Uterus (tissue), 3 donors: ENCODE measurements at regions not wholly inside any gene's neighbourhood (a gene's known extent, or its start where the extent isn't known, plus 50 kb on each side); places are given as distances from the start of the nearest gene placed in this dataset.

Experiments used
- DNase-seq, 2 donors: peaks; one replicate each; pipeline ENCODE4 v3.0.0-alpha.2; 2019 to 2020
- H3K27ac ChIP-seq, 2 donors: fragments of 200-600 bp; sonication (generic); 1 replicate in 1 of 2; 2 replicates in 1 of 2; pipeline ENCODE4 v1.5.1; 2016 to 2018
- H3K27me3 ChIP-seq, 2 donors: fragments of 200-600 bp; sonication (generic); one replicate each; pipeline ENCODE4 v1.5.1; 2018 to 2019; ENCODE audit warnings: control low read depth in 1 of 2
- H3K36me3 ChIP-seq, 2 donors: fragments of 200-600 bp; sonication (generic); one replicate each; pipeline ENCODE4 v1.5.1; 2019; ENCODE audit warnings: control low read depth in 1 of 2
- H3K4me1 ChIP-seq, 2 donors: fragments of 200-600 bp; sonication (generic); one replicate each; pipeline ENCODE4 v1.5.1; 2018 to 2019; ENCODE audit warnings: control low read depth in 1 of 2
- H3K4me3 ChIP-seq, 2 donors: fragments of 200-600 bp; sonication (generic); 1 replicate in 1 of 2; 2 replicates in 1 of 2; pipeline ENCODE4 v1.5.1; 2018 to 2019; ENCODE audit warnings: mild to moderate bottlenecking in 1 of 2
- H3K9me3 ChIP-seq, 2 donors: fragments of 200-600 bp; sonication (generic); one replicate each; pipeline ENCODE4 v1.5.1; 2019; ENCODE audit warnings: control low read depth in 1 of 2
- POLR2A ChIP-seq, 2 donors: fragments of 450-650 bp; IDR thresholded peaks; one replicate each; pipeline ENCODE4 v1.6.1; 2016; ENCODE audit warnings: antibody characterized with exemption in 2 of 2, mild to moderate bottlenecking in 1 of 2, moderate library complexity in 1 of 2
- intact Hi-C: fragments of 100-400 bp; cut with DNase I; formaldehyde crosslinking; loops from one replicate; pipeline ENCODE4 v1.15.1; 2023; ENCODE audit warnings: low total_unique reads
- TF ChIP-seq, protein P1 (sequence below), 4 experiments: fragments of 200-600 bp in 2 of 4; fragments of 450-650 bp in 2 of 4; sonication (generic) in 2 of 4; IDR thresholded peaks; one replicate each; pipeline ENCODE4 v1.5.1; 2016 to 2019; ENCODE audit warnings: antibody characterized with exemption in 4 of 4, mild to moderate bottlenecking in 2 of 4, moderate library complexity in 1 of 4
- donor health status: DM: yes; HTN: yes; CAD: no.

DNA sequence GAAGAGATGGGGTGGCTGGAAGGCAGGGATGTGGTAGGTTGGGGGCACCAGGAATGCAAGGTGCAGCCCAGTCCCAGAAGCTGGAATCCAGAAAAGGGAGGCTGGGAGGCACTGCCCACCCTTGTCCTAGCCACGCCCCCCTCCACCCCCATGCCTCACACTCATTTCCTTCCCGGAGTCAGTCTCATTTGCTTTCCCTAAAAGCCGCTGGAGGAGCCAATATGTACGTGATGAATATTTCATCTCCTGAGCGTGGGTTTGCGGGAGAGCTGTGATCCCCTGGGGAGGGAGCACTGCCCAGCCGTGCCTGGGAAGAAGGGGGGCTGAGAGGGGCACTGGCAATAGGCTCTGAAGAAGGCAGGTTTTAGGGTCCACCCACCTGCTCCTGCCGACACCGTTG lies 124.5 kb upstream of the LHX1 start:
- H3K36me3 ChIP-seq: no peaks in the 10 kb centered on the region
- peaks cover 0 to 11% of the 10 kb centered on the region in 2 donors for H3K27me3 ChIP-seq
- H3K4me1 ChIP-seq: peaks cover 0 to 6% of the 10 kb centered on the region in 2 donors
- no peak for TF ChIP-seq POLR2A (IDR thresholded peaks at IDR 0.05)
- TF ChIP-seq, protein P1, sequence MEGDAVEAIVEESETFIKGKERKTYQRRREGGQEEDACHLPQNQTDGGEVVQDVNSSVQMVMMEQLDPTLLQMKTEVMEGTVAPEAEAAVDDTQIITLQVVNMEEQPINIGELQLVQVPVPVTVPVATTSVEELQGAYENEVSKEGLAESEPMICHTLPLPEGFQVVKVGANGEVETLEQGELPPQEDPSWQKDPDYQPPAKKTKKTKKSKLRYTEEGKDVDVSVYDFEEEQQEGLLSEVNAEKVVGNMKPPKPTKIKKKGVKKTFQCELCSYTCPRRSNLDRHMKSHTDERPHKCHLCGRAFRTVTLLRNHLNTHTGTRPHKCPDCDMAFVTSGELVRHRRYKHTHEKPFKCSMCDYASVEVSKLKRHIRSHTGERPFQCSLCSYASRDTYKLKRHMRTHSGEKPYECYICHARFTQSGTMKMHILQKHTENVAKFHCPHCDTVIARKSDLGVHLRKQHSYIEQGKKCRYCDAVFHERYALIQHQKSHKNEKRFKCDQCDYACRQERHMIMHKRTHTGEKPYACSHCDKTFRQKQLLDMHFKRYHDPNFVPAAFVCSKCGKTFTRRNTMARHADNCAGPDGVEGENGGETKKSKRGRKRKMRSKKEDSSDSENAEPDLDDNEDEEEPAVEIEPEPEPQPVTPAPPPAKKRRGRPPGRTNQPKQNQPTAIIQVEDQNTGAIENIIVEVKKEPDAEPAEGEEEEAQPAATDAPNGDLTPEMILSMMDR (IDR thresholded peaks at IDR 0.05): no peak
- no peak overlapping the region for H3K27ac ChIP-seq
- no peak for DNase-seq
- H3K4me3 ChIP-seq: no peak overlapping the region
- H3K9me3 ChIP-seq: no peaks in the 10 kb centered on the region
- intact Hi-C loops: no loop called here

DNA sequence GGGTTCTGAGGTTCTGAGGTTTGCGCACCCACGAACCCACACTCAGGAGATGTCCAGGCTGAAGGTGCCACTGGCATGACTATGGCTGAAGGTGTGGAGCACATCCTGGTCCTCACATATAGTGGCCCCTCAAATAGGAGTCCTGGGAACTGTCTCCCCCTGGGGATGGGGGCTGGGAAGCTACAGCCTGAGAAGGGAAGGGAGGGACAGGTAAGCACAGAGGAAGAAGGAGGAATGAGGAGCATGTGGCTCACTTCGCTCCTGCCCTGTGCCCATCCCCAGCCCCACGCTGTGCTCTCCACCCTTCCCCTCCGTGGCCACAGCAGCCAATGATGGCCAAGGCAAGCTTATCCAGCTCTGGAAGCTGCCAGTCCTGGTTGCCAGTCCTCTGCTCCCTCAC lies 123.9 kb upstream of the LHX1 start:
- no peaks in the 10 kb centered on the region for H3K36me3 ChIP-seq
- DNase-seq: no peak
- H3K4me1 ChIP-seq: peaks cover 0 to under 1% of the 10 kb centered on the region in 2 donors
- no peaks in the 10 kb centered on the region for H3K9me3 ChIP-seq
- intact Hi-C loops: no loop called here
- H3K27me3 ChIP-seq: peaks cover 0 to 9% of the 10 kb centered on the region in 2 donors
- no peak for TF ChIP-seq POLR2A (IDR thresholded peaks at IDR 0.05)
- TF ChIP-seq, protein P1 (IDR thresholded peaks at IDR 0.05): no peak
- H3K4me3 ChIP-seq: no peak overlapping the region
- no peak overlapping the region for H3K27ac ChIP-seq

DNA sequence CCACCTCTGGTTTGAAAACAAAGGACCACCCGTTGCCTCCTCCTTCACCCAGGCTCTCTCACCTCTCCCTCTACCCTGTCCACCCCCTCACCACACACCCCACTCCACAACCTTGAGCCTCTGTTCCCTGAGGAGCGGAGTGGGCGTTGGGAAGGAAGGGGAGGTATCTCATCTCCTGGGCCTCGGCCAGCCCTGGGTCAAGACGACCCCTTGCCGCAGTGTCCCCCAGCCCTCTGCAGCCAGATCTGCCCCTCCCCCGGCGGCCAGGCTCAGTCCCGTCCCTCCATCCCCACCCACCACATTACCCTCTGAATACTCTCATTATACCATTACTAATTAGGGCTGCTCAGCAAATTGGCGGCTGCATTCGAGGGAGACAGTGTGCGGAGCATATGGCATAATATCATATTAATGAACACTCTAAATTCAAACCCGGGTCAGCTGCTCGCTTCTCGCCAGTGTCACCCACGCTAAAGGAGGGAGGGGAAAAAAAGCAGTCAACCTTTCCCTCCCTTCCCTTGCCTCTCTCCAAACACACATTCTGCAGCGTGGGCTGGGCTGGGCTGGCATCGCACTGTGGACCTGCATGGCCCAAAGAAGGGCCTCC lies 123.2 kb upstream of the LHX1 start:
- H3K27me3 ChIP-seq: peaks cover 0 to 2% of the 10 kb centered on the region in 2 donors
- intact Hi-C loops: no loop called here
- H3K4me1 ChIP-seq: no peaks in the 10 kb centered on the region
- H3K4me3 ChIP-seq: no peak overlapping the region
- H3K9me3 ChIP-seq: no peaks in the 10 kb centered on the region
- TF ChIP-seq POLR2A (IDR thresholded peaks at IDR 0.05): no peak
- TF ChIP-seq, protein P1 (IDR thresholded peaks at IDR 0.05): no peak
- H3K27ac ChIP-seq: no peak overlapping the region
- H3K36me3 ChIP-seq: no peaks in the 10 kb centered on the region
- no peak for DNase-seq

DNA sequence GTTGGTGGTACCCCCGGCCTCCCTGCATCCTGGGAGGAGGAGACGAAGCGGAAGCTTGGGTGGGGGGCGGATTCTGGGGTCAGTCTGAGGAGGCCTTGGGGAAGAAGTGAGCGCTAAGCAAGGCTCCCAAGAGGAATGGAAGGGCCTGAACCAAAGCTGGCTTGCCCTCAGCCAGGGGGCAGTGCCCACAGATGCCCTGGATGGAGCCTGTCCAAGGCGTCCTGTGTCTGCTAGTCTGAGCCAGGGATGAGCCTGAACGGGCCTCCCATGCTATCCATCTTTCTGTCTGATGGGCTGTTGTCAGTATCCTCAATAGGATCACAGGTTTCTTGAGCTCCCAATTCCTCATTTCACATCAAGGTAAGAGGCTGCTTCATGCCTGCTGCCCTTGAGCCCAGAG lies 122.3 kb upstream of the LHX1 start:
- H3K27me3 ChIP-seq: no peaks in the 10 kb centered on the region

DNA sequence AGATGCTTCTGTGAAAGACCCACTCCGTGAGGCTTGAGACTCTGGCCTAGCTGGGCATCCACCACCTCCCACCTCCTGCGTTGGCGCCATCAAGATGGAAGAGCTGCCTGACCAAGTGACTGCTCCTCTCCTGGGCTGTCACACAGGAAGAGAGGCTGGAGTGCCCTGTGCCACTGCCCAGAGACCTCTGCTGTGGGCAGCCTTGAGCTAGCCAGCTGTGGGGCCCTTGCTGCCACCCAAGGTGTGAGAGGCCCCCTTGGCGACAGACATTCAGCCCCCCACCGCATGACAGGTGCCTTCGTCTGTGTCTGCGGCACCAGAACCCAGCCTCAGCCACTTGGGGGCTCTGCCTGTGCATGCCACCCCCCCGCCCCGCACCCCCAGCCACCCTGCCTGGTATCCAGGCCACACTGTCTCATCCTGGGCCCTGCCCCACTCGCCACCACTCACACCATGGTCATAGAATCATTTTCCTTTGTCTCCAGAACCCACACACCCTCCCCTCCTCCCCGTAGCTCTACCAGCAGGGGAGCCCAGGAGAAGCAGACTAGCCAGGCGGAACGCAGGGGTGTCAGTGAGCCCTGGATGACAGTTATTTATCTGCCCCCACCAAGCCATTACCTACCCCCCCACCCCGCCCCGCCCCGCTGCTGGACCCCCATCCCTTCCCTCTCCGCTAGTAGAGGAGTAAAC lies 120.9 kb upstream of the LHX1 start:
- intact Hi-C loops: no loop called here
- Histone ChIP-seq H3K27me3 (no peaks in the 10 kb centered on the region), H3K4me3 (no peak overlapping the region), H3K27ac (no peak overlapping the region), H3K4me1 (no peaks in the 10 kb centered on the region), H3K36me3 (no peaks in the 10 kb centered on the region), H3K9me3 (no peaks in the 10 kb centered on the region)
- TF ChIP-seq, protein P1 (IDR thresholded peaks at IDR 0.05): no peak
- no peak for TF ChIP-seq POLR2A (IDR thresholded peaks at IDR 0.05)
- DNase-seq: no peak

More for the DNA sequence above, 122.3 kb upstream of the LHX1 start:
- Histone ChIP-seq H3K4me1 (no peaks in the 10 kb centered on the region), H3K4me3 (no peak overlapping the region), H3K9me3 (no peaks in the 10 kb centered on the region), H3K27ac (no peak overlapping the region), H3K36me3 (no peaks in the 10 kb centered on the region)
- intact Hi-C loops: no loop called here
- no peak for TF ChIP-seq POLR2A (IDR thresholded peaks at IDR 0.05)
- TF ChIP-seq, protein P1 (IDR thresholded peaks at IDR 0.05): no peak
- DNase-seq: no peak
